Neuron (in vitro differentiated cells): ENCODE measurements at regions not wholly inside any gene's neighbourhood (a gene's known extent, or its start where the extent isn't known, plus 50 kb on each side); places are given as distances from the start of the nearest gene placed in this dataset.

Experiments used
- H2AFZ ChIP-seq: one replicate; pipeline ENCODE4 v1.6.1; 2013; ENCODE audit warnings: low read depth, mild to moderate bottlenecking, inconsistent platforms, low read length, moderate library complexity
- H3K27me3 ChIP-seq: one replicate; pipeline ENCODE4 v1.6.1; 2013; ENCODE audit warnings: low read length; ENCODE audit not compliant: insufficient read depth
- H3K36me3 ChIP-seq: one replicate; pipeline ENCODE4 v1.6.1; 2013; ENCODE audit warnings: low read length; ENCODE audit not compliant: insufficient read depth
- H3K4me1 ChIP-seq: one replicate; pipeline ENCODE4 v1.6.1; 2013; ENCODE audit warnings: low read length; ENCODE audit not compliant: insufficient read depth
- H3K4me3 ChIP-seq: 2 replicates; pipeline ENCODE4 v1.5.1; 2013; ENCODE audit warnings: mild to moderate bottlenecking, low read length, moderate library complexity
- H3K9me3 ChIP-seq: one replicate; pipeline ENCODE4 v1.6.1; 2013; ENCODE audit warnings: low read length

DNA sequence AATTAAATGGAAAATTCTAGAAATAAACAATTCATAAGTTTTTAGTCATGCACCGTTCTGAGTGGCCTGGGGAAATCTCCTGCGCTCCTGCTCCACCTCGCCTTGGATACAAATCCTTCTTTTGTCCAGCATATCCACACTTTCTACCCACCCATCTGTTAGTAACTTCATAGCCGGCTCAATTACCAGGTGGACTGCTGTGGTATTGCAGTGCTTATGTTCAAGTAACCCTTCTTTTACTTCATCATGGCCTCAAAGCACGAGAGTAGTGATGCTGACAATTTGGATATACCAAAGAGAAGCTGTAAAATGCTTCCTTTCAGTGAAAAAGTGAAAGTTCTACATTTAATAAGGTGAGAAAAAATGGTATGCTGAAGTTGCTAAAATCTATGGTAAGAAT is 142.3 kb upstream of the CHL1 start:
- H3K9me3 ChIP-seq: no peaks in the 10 kb centered on the region
- H3K36me3 ChIP-seq: no peaks in the 10 kb centered on the region
- no peaks in the 10 kb centered on the region for H3K4me1 ChIP-seq
- H2AFZ ChIP-seq: no peak overlapping the region
- no peak overlapping the region for H3K4me3 ChIP-seq
- peaks cover 2% of the 10 kb centered on the region for H3K27me3 ChIP-seq

DNA sequence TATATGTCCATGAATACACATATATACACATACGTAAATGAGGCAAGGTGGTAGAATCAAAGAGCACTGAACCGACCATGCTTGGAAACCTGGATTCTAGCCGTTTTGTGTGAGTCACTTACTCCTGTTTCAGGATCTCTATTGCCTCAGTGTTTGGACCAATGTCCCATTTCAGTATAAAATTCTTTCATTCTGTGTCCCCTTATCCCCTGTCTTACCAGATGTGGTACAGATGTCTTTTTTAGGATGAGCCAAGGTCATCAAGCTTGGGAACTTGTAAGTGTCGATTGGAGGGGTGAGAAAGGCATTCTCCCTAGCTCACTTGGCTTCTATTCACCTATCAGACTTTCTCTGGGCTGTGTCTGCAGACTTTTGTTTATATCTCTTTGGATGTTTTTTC is 139.9 kb upstream of the CHL1 start:
- Histone ChIP-seq H3K36me3 (no peaks in the 10 kb centered on the region), H3K4me1 (no peaks in the 10 kb centered on the region), H3K27me3 (no peaks in the 10 kb centered on the region), H3K9me3 (no peaks in the 10 kb centered on the region), H2AFZ (no peak overlapping the region), H3K4me3 (no peak overlapping the region)

GRCh38 chr3:59854-60253 is 136.7 kb upstream of the CHL1 start:
- Histone ChIP-seq H3K36me3 (no peaks in the 10 kb centered on the region), H3K9me3 (no peaks in the 10 kb centered on the region), H3K4me3 (no peak overlapping the region), H3K27me3 (no peaks in the 10 kb centered on the region), H2AFZ (no peak overlapping the region), H3K4me1 (peaks cover 9% of the 10 kb centered on the region)

GRCh38 chr3:63095-63765 is 133.3 kb upstream of the CHL1 start:
- no peak overlapping the region for H3K4me3 ChIP-seq
- peak overlapping the region; percentile 67 for H2AFZ ChIP-seq
- H3K4me1 ChIP-seq: peaks cover 9% of the 10 kb centered on the region
- H3K36me3 ChIP-seq: no peaks in the 10 kb centered on the region
- no peaks in the 10 kb centered on the region for H3K9me3 ChIP-seq
- no peaks in the 10 kb centered on the region for H3K27me3 ChIP-seq

DNA sequence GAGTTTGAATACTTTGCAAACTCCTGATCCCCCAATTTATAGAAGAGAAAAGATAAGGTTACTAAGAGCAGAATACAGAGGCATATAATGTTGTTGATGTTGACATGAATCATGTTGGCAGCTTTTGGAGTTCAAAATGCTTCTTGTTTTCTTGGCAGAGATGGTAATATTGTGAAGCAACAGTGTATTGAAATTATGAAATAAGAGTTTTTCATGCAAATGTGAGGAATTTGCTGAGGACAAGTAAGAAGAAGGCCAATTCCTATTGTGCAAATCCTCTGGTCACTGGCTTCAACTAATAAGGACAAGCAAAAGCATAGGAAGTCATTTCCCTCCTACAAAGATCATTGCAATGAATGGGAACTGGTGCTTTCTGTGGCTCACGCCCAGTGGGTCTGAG is 126.9 kb upstream of the CHL1 start:
- no peaks in the 10 kb centered on the region for H3K36me3 ChIP-seq
- H3K27me3 ChIP-seq: no peaks in the 10 kb centered on the region
- no peak overlapping the region for H3K4me3 ChIP-seq
- H3K9me3 ChIP-seq: no peaks in the 10 kb centered on the region
- H2AFZ ChIP-seq: no peak overlapping the region
- peaks cover 19% of the 10 kb centered on the region for H3K4me1 ChIP-seq

- no peak overlapping the region for H2AFZ ChIP-seq
- no peaks in the 10 kb centered on the region for H3K27me3 ChIP-seq
- no peaks in the 10 kb centered on the region for H3K36me3 ChIP-seq
- peaks cover 19% of the 10 kb centered on the region for H3K4me1 ChIP-seq
- no peak overlapping the region for H3K4me3 ChIP-seq
- H3K9me3 ChIP-seq: no peaks in the 10 kb centered on the region
Observed at GRCh38 chr3:72776-73175, 123.8 kb upstream of the CHL1 start.

DNA sequence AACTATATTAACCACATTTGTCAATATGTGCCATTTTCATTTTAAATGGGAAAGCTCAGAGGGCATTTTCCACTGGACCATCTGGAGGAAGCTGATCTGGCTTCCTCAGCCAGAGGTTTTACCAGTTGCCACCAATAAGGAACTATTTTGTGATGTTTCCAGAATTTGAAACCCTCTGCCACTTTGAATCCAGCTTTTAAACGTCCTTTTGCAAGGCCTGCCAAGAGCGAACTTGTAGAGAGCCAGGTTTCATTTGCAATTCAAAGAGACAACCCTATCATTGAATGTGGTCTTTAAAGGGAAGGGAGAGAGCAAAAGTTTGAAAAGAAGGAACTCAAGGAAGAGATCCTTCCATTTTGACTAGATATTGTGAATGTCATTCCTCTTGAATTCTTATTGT is 123.3 kb upstream of the CHL1 start:
- Histone ChIP-seq H3K4me1 (peaks cover 19% of the 10 kb centered on the region), H3K27me3 (no peaks in the 10 kb centered on the region), H2AFZ (no peak overlapping the region), H3K4me3 (no peak overlapping the region), H3K9me3 (no peaks in the 10 kb centered on the region), H3K36me3 (no peaks in the 10 kb centered on the region)

DNA sequence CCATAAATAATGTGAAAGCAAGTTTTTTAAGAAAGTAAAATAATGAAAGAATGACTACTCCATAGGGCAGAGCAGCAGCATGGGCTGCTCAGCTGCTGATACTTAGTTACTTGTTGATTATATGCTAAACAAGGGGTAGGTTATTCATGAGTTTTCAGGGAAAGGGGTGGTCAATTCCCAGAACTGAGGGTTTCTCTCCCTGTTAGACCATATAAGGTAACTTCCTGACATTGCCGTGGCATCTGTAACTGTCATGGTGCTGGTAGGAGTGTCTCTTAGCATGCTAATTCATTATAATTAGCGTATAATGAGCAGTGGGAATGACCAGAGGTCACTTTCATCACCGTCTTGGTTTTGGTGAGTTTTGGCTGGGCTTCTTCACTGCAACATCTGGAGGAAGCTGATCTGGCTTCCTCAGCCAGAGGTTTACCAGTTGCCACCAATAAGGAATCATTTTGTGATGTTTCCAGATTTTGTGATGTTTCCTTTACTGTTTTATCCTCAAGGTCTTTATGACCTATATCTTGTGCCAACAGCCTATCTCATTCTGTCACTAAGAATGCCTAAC is 121.8 kb upstream of the CHL1 start:
- H3K9me3 ChIP-seq: no peaks in the 10 kb centered on the region
- H2AFZ ChIP-seq: no peak overlapping the region
- H3K4me3 ChIP-seq: no peak overlapping the region
- H3K4me1 ChIP-seq: peaks cover 19% of the 10 kb centered on the region
- no peaks in the 10 kb centered on the region for H3K27me3 ChIP-seq
- H3K36me3 ChIP-seq: no peaks in the 10 kb centered on the region

GRCh38 chr3:75260-75659 is 121.3 kb upstream of the CHL1 start:
- Histone ChIP-seq H3K4me1 (peaks cover 19% of the 10 kb centered on the region), H3K36me3 (no peaks in the 10 kb centered on the region), H3K27me3 (no peaks in the 10 kb centered on the region), H3K4me3 (no peak overlapping the region), H2AFZ (no peak overlapping the region), H3K9me3 (no peaks in the 10 kb centered on the region)

DNA sequence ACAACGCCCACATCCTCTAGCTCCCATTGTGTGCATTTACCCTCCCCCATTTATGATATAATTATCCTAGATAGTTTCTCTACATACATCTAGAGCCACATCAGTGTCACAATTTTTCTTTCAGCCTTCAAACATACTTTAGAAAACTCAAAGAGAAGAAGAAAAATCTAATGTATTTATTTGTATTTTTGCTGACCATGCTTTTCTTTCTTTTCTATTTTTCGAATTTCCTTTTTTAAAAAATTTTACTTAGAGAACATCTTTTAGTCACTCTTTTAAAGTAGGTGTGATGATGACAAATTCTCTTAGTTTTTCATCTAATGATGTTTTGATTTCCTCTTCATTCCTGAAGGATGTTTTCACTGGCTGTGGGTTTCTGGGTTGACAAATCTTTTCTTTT is 117.0 kb upstream of the CHL1 start:
- H3K9me3 ChIP-seq: no peaks in the 10 kb centered on the region

DNA sequence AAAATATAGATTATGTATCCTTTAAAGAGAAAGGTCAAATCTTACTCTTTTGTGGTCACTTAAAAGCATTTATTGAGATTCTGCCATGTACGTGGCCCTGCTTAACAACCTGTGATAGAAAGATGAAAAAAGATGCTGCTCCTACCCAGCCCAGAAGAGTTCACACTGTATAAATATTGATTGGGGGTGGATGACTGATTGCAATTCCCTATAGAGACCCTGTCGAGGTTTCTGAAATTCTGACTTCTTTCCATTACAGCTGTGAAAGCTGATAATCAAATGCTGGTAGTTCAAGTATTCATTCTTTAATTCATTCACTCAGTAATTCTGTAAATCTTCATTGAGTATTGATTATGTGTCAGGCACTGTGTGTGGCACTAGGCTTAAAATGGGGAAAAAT is 114.1 kb upstream of the CHL1 start:
- H3K27me3 ChIP-seq: no peaks in the 10 kb centered on the region
- H2AFZ ChIP-seq: no peak overlapping the region
- H3K4me3 ChIP-seq: no peak overlapping the region
- no peaks in the 10 kb centered on the region for H3K36me3 ChIP-seq
- H3K9me3 ChIP-seq: no peaks in the 10 kb centered on the region
- H3K4me1 ChIP-seq: no peaks in the 10 kb centered on the region

More for the DNA sequence above, 117.0 kb upstream of the CHL1 start:
- H3K36me3 ChIP-seq: no peaks in the 10 kb centered on the region
- no peaks in the 10 kb centered on the region for H3K27me3 ChIP-seq
- no peak overlapping the region for H3K4me3 ChIP-seq
- H3K4me1 ChIP-seq: no peaks in the 10 kb centered on the region
- H2AFZ ChIP-seq: no peak overlapping the region

DNA sequence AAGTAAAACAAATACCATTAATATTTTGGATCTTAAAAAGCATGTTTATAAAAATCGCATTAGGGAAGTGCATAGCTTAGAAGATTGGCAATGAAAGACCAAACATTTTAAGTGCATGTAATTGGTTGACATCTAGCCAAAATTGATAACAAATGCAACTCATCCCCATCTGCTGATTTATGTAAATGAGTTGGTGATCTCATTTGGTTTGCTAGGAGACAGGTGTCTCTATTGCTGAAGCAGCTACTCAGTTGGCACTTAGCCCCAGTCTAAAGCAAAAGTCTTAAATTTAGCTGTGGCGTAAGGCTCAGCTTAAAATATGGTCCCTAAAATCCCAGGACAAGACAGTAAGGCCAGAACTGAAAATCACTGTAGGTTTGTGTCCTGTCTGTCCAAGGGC is 113.5 kb upstream of the CHL1 start:
- Histone ChIP-seq H3K36me3 (no peaks in the 10 kb centered on the region), H3K4me3 (no peak overlapping the region), H3K4me1 (no peaks in the 10 kb centered on the region), H3K9me3 (no peaks in the 10 kb centered on the region), H3K27me3 (no peaks in the 10 kb centered on the region), H2AFZ (no peak overlapping the region)

GRCh38 chr3:85180-85579 is 111.4 kb upstream of the CHL1 start:
- H3K4me3 ChIP-seq: no peak overlapping the region
- H3K9me3 ChIP-seq: no peaks in the 10 kb centered on the region
- H3K27me3 ChIP-seq: no peaks in the 10 kb centered on the region
- H3K4me1 ChIP-seq: no peaks in the 10 kb centered on the region
- H3K36me3 ChIP-seq: no peaks in the 10 kb centered on the region
- no peak overlapping the region for H2AFZ ChIP-seq

DNA sequence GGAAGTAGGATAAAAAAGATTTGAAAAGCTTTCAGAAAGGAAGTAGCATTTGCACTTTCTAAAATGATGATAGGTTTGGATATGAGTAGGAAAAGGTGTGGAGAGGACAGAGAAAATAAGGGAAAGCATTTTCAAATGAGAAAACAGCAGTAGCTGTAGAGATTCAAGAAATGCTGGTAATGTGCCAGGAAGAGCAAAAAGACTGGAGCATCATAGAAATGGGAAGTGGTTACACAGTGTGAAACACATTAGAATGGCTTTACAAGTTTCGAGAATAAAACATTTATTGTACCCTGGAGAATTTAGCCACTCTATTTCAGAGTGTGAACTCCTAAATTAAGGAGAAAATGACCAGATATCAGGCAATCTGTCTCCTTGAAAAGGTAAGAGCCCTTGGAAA is 108.3 kb upstream of the CHL1 start:
- no peaks in the 10 kb centered on the region for H3K9me3 ChIP-seq
- H3K36me3 ChIP-seq: no peaks in the 10 kb centered on the region
- no peak overlapping the region for H3K4me3 ChIP-seq
- no peaks in the 10 kb centered on the region for H3K27me3 ChIP-seq
- no peak overlapping the region for H2AFZ ChIP-seq
- H3K4me1 ChIP-seq: no peaks in the 10 kb centered on the region
